Kidney epithelial cell (primary cell): ENCODE measurements at regions not wholly inside any gene's neighbourhood (a gene's known extent, or its start where the extent isn't known, plus 50 kb on each side); places are given as distances from the start of the nearest gene placed in this dataset.
"Not testable (repeated sequence)": the region's sequence is repeated elsewhere in the genome, so short reads cannot be mapped to it uniquely, and the experiment has no call there.

Source experiments
- DNase-seq: peaks from one replicate; pipeline ENCODE4 v3.0.0-alpha.2; 2010; ENCODE audit warnings: low read depth
- H3K27me3 ChIP-seq: 2 replicates; pipeline ENCODE4 v1.6.0; 2011; ENCODE audit warnings: low read length; ENCODE audit not compliant: control insufficient read depth, insufficient read depth
- H3K36me3 ChIP-seq: 2 replicates; pipeline ENCODE4 v1.5.1; 2011; ENCODE audit warnings: low read length; ENCODE audit not compliant: control insufficient read depth, insufficient read depth
- H3K4me3 ChIP-seq: 2 replicates; pipeline ENCODE4 v1.5.1; 2011; ENCODE audit warnings: low read depth, mild to moderate bottlenecking, control low read depth, low read length
- TF ChIP-seq, protein P1 (sequence below): IDR thresholded peaks from 2 replicates; pipeline ENCODE4 v1.5.1; 2011; ENCODE audit warnings: mild to moderate bottlenecking, moderate library complexity, low read length, control low read depth, inconsistent platforms; ENCODE audit not compliant: insufficient read depth, poor library complexity, severe bottlenecking

DNA sequence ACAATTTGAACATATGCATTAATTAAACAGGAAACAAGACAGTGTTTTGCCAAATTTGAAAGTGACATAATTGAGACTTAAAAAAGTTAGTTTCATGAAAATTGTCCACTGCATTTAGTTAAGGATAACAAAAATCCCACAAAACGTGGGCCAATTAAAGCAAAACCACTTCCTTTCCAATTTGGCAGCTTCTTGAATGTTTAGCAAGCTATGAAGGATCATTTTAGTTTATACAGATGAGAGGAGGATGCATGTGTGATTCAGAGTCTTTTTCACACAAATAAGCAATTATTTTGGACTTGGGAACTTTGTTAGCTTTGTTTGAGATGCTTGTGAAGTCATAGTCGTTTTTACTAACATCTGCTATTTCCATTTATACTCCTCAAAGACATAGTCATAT is 109.6 kb downstream of the ATXN7L3B start:
- TF ChIP-seq, protein P1, sequence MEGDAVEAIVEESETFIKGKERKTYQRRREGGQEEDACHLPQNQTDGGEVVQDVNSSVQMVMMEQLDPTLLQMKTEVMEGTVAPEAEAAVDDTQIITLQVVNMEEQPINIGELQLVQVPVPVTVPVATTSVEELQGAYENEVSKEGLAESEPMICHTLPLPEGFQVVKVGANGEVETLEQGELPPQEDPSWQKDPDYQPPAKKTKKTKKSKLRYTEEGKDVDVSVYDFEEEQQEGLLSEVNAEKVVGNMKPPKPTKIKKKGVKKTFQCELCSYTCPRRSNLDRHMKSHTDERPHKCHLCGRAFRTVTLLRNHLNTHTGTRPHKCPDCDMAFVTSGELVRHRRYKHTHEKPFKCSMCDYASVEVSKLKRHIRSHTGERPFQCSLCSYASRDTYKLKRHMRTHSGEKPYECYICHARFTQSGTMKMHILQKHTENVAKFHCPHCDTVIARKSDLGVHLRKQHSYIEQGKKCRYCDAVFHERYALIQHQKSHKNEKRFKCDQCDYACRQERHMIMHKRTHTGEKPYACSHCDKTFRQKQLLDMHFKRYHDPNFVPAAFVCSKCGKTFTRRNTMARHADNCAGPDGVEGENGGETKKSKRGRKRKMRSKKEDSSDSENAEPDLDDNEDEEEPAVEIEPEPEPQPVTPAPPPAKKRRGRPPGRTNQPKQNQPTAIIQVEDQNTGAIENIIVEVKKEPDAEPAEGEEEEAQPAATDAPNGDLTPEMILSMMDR: no peak
- no peak for DNase-seq

DNA sequence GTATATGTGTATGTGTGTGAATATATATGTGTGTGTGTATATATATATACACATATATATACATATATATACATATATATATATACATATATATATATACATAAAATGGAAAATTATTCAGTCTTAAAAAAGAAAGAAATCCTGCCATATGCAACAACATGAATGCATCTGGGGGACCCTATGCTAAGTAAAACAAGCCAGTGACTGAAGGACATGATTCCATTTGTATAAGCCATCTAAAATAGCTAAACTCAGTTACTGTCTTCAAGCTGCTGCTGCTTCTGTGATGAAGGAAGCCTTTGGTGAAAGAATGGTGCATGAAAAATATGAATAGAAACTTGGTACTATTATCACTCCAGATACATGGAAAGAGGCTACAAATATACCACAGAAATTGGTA is 118.6 kb downstream of the ATXN7L3B start:
- H3K27me3 ChIP-seq: no peaks in the 10 kb centered on the region
- DNase-seq: no peak
- H3K4me3 ChIP-seq: no peak overlapping the region
- TF ChIP-seq, protein P1: no peak
- no peaks in the 10 kb centered on the region for H3K36me3 ChIP-seq

More for the DNA sequence above, 109.6 kb downstream of the ATXN7L3B start:
- Histone ChIP-seq H3K27me3 (no peaks in the 10 kb centered on the region), H3K36me3 (no peaks in the 10 kb centered on the region), H3K4me3 (no peak overlapping the region)

DNA sequence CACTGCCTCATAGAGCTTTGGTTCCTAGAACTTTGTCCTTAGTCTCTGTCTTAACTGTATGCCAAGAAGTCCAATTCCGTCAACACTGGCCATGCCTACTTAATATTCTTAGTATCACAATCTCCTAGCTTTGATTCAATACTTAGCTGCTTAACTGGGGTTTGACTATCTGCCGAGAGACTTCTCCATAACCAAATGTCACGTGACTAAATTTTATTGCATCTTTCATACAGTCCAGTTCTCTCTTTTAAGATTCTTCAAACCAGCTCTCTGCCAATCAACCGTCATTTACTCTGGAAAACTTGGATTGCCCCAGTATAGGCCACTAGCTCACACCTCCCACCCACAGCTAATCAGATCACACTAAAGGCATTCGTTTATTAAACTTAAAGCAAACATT is 122.8 kb downstream of the ATXN7L3B start:
- Histone ChIP-seq H3K27me3 (no peaks in the 10 kb centered on the region), H3K4me3 (no peak overlapping the region), H3K36me3 (no peaks in the 10 kb centered on the region)
- TF ChIP-seq, protein P1: no peak
- DNase-seq: no peak

DNA sequence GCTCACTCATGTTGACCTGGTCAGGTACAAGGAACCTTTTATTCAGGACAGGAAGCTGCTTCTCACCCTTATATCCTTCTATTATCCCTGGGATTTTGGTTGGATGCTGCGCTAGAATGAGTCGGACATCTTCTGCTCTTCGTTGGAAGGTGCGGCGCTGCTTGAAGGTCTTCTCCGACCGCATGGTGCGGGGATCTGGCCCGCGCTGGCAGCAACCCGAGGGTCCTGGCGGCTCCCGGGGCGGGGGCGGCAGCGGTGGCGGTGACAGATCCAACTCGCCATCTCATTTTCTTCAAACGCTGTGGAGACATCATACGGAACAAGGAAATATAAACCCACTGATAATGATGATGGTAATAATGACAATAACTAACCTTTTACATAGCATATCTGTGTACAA is 126.3 kb downstream of the ATXN7L3B start:
- TF ChIP-seq, protein P1: no peak

DNA sequence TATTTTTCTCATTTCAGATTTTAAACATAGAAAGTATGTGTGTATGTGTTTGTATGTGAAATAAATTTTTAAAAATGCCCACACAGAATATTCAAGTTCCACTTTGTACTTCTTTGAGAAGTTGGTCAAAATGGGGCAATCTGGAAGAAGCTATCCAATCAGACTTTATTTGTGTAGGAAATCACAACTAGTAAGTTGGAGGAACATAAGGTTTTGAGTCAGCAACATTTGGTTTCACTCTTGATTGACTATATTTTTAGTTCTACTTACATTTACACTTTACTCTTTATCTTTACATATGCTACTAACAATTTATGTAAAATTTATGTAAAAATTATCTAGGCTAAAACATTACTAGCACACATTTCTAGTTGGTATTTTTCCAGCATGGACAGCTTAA is 128.1 kb downstream of the ATXN7L3B start:
- Histone ChIP-seq H3K27me3 (no peaks in the 10 kb centered on the region), H3K4me3 (no peak overlapping the region), H3K36me3 (no peaks in the 10 kb centered on the region)
- no peak for DNase-seq
- TF ChIP-seq, protein P1: no peak

More for the DNA sequence above, 126.3 kb downstream of the ATXN7L3B start:
- Histone ChIP-seq H3K27me3 (no peaks in the 10 kb centered on the region), H3K4me3 (no peak overlapping the region), H3K36me3 (no peaks in the 10 kb centered on the region)
- no peak for DNase-seq

DNA sequence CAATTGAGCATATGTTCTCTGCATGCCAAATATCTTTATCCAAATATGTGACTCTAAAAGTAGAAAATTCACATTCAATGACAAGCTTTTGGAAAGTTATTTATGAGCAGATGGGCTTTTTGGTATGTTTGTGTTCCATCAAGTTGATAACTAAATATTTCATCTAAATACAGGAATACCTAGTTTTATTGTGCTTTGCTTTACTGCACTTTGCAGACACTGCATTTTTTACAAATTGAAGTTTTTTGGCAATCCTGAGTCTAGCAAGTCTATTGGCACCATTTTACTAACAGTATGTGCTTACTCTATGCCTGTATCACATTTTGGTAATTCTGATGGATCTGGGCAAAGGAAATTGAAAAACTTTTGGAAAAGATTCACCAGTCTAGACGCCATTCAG is 133.8 kb downstream of the ATXN7L3B start:
- Histone ChIP-seq H3K4me3 (no peak overlapping the region), H3K27me3 (no peaks in the 10 kb centered on the region), H3K36me3 (no peaks in the 10 kb centered on the region)
- DNase-seq: no peak
- TF ChIP-seq, protein P1: no peak

DNA sequence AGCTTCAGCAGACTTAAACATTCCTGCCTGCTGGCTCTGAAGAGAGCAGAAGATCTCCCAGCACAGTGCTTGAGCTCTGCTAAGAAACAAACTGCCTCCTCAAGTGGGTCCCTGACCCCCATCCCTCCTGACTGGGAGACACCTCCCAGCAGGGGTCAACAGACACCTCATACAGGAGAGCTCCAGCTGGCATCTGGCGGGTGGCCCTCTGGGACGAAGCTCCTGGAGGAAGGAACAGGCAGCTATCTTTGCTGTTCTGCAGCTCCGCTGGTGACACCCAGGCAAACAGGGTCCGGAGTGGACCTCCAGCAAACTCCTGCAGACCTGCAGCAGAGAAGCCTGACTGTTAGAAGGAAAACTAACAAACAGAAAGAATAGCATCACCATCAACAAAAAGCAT is 139.3 kb downstream of the ATXN7L3B start:
- not testable (repeated sequence) for H3K27me3 ChIP-seq, DNase-seq, H3K4me3 ChIP-seq, H3K36me3 ChIP-seq
